Left ventricle myocardium inferior (tissue), 1 donor: ENCODE measurements at regions not wholly inside any gene's neighbourhood (a gene's known extent, or its start where the extent isn't known, plus 50 kb on each side); places are given as distances from the start of the nearest gene placed in this dataset.
"Not testable (repeated sequence)": the region's sequence is repeated elsewhere in the genome, so short reads cannot be mapped to it uniquely, and the experiment has no call there.

Experiments
- DNase-seq: peaks from one replicate; pipeline ENCODE4 v3.0.0-alpha.2; 2020
- H3K27ac ChIP-seq: fragments of 200-600 bp; replicated peaks from 2 replicates; pipeline ENCODE4 v1.8.0; 2021
- H3K27me3 ChIP-seq: fragments of 200-600 bp; 2 replicates; pipeline ENCODE4 v1.8.0; 2021; ENCODE audit warnings: low read depth
- H3K36me3 ChIP-seq: fragments of 200-600 bp; 2 replicates; pipeline ENCODE4 v1.8.0; 2021
- H3K4me1 ChIP-seq: fragments of 200-600 bp; 2 replicates; pipeline ENCODE4 v1.8.0; 2021
- H3K4me3 ChIP-seq: fragments of 200-600 bp; 2 replicates; pipeline ENCODE4 v1.8.0; 2021; ENCODE audit warnings: mild to moderate bottlenecking, moderate library complexity
- H3K9me3 ChIP-seq: fragments of 200-600 bp; replicated peaks from 2 replicates; pipeline ENCODE4 v1.8.0; 2021
- intact Hi-C: fragments of 100-400 bp; cut with micrococcal nuclease; formaldehyde crosslinking; loops from one replicate; pipeline ENCODE4 v1.11.0; 2022
- TF ChIP-seq, protein P1 (sequence below): fragments of 200-600 bp; IDR thresholded peaks from 2 replicates; pipeline ENCODE4 v1.8.0; 2021; ENCODE audit warnings: antibody characterized with exemption, mild to moderate bottlenecking, borderline replicate concordance
- donor health status: DM: no; HTN: yes; CAD: no; lungs with severe emphysema.

DNA sequence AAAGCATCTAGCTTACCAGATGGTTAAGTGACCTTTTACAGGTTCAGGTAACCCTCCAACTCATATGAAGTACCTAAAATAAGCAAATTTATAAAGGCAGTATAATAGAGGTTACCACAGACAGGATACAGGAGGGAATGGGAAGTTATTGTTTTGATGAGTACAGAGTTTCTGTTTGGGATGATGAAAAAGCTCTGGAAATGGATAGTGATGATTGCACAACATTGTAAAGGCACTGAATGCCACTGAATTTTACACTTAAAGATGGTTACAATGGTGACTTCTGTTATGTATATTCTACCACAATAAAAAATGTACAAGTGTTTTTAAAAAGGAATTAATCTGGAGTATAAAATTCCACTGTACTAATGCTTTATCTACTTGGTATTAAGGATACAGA is 75.0 kb upstream of the NIPBL start:
- TF ChIP-seq, protein P1, sequence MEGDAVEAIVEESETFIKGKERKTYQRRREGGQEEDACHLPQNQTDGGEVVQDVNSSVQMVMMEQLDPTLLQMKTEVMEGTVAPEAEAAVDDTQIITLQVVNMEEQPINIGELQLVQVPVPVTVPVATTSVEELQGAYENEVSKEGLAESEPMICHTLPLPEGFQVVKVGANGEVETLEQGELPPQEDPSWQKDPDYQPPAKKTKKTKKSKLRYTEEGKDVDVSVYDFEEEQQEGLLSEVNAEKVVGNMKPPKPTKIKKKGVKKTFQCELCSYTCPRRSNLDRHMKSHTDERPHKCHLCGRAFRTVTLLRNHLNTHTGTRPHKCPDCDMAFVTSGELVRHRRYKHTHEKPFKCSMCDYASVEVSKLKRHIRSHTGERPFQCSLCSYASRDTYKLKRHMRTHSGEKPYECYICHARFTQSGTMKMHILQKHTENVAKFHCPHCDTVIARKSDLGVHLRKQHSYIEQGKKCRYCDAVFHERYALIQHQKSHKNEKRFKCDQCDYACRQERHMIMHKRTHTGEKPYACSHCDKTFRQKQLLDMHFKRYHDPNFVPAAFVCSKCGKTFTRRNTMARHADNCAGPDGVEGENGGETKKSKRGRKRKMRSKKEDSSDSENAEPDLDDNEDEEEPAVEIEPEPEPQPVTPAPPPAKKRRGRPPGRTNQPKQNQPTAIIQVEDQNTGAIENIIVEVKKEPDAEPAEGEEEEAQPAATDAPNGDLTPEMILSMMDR, result no peak
- H3K27me3 ChIP-seq, result no peaks in the 10 kb centered on the region
- DNase-seq, result no peak
- H3K9me3 ChIP-seq, result no peaks in the 10 kb centered on the region
- H3K36me3 ChIP-seq, result no peaks in the 10 kb centered on the region
- H3K4me3 ChIP-seq, result no peak overlapping the region
- no peak overlapping the region for H3K27ac ChIP-seq
- intact Hi-C loops, result no loop called here
- no peaks in the 10 kb centered on the region for H3K4me1 ChIP-seq

DNA sequence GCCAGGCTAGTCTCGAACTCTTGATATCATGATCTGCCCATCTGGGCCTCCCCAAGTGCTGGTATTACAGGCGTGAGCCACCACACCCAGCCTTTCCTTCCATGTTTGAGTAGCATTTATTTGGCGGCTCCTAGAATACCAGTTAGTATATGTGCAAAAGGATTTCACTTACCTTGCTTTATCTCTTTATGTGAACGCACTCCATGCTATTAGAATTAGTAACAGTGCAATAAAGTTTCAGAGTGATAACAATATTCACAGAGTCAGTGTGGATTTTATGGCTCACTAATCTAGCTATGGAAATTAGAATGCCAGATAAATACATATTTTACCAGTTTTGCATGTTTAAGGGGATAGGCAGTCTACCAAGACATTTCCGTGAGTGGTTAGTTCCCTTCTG is 74.4 kb upstream of the NIPBL start:
- TF ChIP-seq, protein P1, result no peak
- Histone ChIP-seq H3K27me3 (no peaks in the 10 kb centered on the region), H3K36me3 (no peaks in the 10 kb centered on the region), H3K4me3 (no peak overlapping the region), H3K4me1 (no peaks in the 10 kb centered on the region), H3K9me3 (no peaks in the 10 kb centered on the region), H3K27ac (no peak overlapping the region)
- no peak for DNase-seq
- intact Hi-C loops, result no loop called here

DNA sequence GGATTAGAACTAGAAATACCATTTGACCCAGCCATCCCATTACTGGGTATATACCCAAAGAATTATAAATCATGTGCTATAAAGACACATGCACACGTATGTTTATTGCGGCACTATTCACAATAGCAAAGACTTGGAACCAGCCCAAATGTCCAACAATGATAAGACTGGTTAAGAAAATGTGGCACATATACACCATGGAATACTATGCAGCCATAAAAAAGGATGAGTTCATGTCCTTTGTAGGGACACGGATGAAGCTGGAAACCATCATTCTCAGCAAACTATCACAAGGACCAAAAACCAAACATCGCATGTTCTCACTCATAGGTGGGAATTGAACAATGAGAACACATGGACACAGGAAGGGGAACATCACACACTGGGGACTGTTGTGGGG is 63.3 kb upstream of the NIPBL start:
- H3K27ac ChIP-seq, H3K4me1 ChIP-seq, H3K27me3 ChIP-seq, DNase-seq, intact Hi-C loops, H3K36me3 ChIP-seq, H3K9me3 ChIP-seq, H3K4me3 ChIP-seq: not testable (repeated sequence)

DNA sequence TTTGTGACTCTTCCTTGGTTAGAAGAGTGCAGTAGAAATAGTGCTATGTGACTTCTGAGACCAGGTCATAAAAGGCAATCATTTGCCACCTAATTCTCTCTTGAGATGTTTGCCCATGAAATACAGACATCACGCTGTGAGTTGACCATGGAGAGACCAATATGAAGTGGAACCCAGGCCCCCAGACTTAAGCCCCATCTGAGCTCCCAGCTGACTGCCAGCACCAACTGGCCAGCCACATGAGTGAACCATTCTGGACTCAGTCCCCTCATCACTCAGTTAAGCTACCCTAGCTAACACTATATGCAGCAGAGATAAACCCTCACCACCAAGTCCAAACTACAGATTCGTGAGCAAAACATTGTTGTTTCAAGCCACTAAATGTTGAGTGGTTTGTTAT is 60.7 kb upstream of the NIPBL start:
- H3K4me1 ChIP-seq, result no peaks in the 10 kb centered on the region
- H3K9me3 ChIP-seq, result no peaks in the 10 kb centered on the region
- no peak for DNase-seq
- no peak overlapping the region for H3K4me3 ChIP-seq
- TF ChIP-seq, protein P1, result no peak
- no peak overlapping the region for H3K27ac ChIP-seq
- intact Hi-C loops, result no loop called here
- no peaks in the 10 kb centered on the region for H3K27me3 ChIP-seq
- no peaks in the 10 kb centered on the region for H3K36me3 ChIP-seq

DNA sequence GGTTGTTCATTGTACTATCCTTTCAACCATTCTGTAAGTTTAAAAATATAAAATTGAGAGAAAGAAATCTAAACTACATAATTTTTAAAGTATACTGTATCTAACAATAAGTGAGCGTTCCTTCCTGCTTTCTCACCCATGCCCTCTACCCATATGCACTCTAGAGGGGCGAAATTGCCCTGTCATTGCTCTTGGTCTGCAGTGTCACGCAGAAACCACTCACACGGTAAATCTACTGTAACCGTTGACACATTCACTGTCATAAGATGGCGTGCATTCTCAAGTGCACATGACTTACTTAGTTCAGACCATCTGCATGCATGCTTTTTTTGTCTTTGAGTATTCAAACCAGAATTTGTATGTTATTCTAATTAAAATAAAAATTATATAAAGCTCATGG is 55.7 kb upstream of the NIPBL start:
- H3K4me1 ChIP-seq, result no peaks in the 10 kb centered on the region
- TF ChIP-seq, protein P1, result no peak
- intact Hi-C loops, result no loop called here

DNA sequence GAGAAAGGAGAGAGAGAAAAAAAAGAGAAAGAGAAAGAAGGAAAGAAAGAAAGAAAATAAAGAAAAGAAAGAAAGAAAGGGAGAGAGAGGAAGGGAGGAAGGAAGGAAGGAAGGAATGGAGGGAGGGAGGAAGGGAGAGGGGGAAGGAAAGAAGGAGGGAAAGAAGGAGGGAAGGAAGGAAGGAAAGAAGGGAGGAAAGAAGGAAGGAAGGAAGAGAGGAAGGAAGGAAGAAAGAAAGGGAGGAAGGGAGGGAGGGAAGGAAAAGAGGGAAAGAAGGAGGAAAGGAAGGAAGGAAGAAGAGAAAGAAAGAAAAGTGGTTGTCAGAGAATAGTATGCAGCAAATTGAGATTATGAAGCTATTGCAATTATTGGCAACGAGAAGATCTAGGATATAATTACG is 49.9 kb upstream of the NIPBL start:
- TF ChIP-seq, protein P1, result no peak
- Histone ChIP-seq H3K36me3 (no peaks in the 10 kb centered on the region), H3K4me3 (no peak overlapping the region), H3K4me1 (no peaks in the 10 kb centered on the region), H3K27me3 (no peaks in the 10 kb centered on the region), H3K9me3 (peaks cover 15% of the 10 kb centered on the region), H3K27ac (no peak overlapping the region)
- DNase-seq, result no peak
- intact Hi-C loops, result no loop called here

More for the DNA sequence above, 55.7 kb upstream of the NIPBL start:
- Histone ChIP-seq H3K9me3 (peaks cover 15% of the 10 kb centered on the region), H3K27ac (no peak overlapping the region), H3K27me3 (no peaks in the 10 kb centered on the region), H3K36me3 (no peaks in the 10 kb centered on the region), H3K4me3 (no peak overlapping the region)
- DNase-seq, result no peak
